ENCODE measurements at regions not wholly inside any gene's neighbourhood (a gene's known extent, or its start where the extent isn't known, plus 50 kb on each side); places are given as distances from the start of the nearest gene placed in this dataset.

GRCh38 chr14:53855127-53855526, 101.5 kb downstream of the BMP4 start:
- Mint-ChIP-seq H3K27ac (no peak overlapping the region), H3K4me1 (peaks cover 17% of the 10 kb centered on the region), H3K36me3 (ENCODE audit: low read depth) (no peaks in the 10 kb centered on the region), H3K9me3 (no peaks in the 10 kb centered on the region), H3K4me3 (no peak overlapping the region), H3K27me3 (ENCODE audit: insufficient read depth, low read depth, poor library complexity) (no peaks in the 10 kb centered on the region)
- no peak for TF ChIP-seq REST (IDR thresholded peaks at IDR 0.05; ENCODE audit: unreplicated experiment)
- TF ChIP-seq STAT1 (IDR thresholded peaks at IDR 0.05; ENCODE audit: unreplicated experiment): no peak
- no peak for TF ChIP-seq ETS1 (IDR thresholded peaks at IDR 0.05)
- TF ChIP-seq JUNB (IDR thresholded peaks at IDR 0.05; ENCODE audit: unreplicated experiment): no peak
- no peak for TF ChIP-seq CREB1 (CRISPR knock-in tag; IDR thresholded peaks at IDR 0.05; ENCODE audit: low read depth)
- TF ChIP-seq EZH2phosphoT487 (IDR thresholded peaks at IDR 0.05; ENCODE audit: unreplicated experiment): no peak
- no peak for TF ChIP-seq NANOG (IDR thresholded peaks at IDR 0.05; ENCODE audit: borderline replicate concordance)
- no peak for TF ChIP-seq ZNF462 (CRISPR knock-in tag; IDR thresholded peaks at IDR 0.05)
- no peak for TF ChIP-seq ZNF331 (CRISPR knock-in tag; IDR thresholded peaks at IDR 0.05; ENCODE audit: low read depth)
- TF ChIP-seq ZNF114 (CRISPR knock-in tag; IDR thresholded peaks at IDR 0.05): no peak
- no peak for TF ChIP-seq CTCF (conservative IDR thresholded peaks at IDR 0.05; ENCODE audit: low read depth in 2 of 2)
- TF ChIP-seq EZH2 (IDR thresholded peaks at IDR 0.05; ENCODE audit: low read depth, unreplicated experiment): no peak
- no peak for TF ChIP-seq POLR2AphosphoS5 (IDR thresholded peaks at IDR 0.05; ENCODE audit: low read depth)
- no peak overlapping the region for H3K4me2 ChIP-seq
- H3K4me3 ChIP-seq: no peak overlapping the region
- peaks cover 14% of the 10 kb centered on the region; the same call in 1 of the 2 replicates for H3K4me1 ChIP-seq (ENCODE audit: insufficient read depth)
- no peaks in the 10 kb centered on the region for H3K27me3 ChIP-seq (ENCODE audit: insufficient read depth)
- no peak overlapping the region for H2AFZ ChIP-seq
- ATAC-seq (no peak), DNase-seq (ENCODE audit: low spot score) (no peak)
- no peaks in the 10 kb centered on the region for H3K36me3 ChIP-seq (ENCODE audit: insufficient read depth)
- H3F3A ChIP-seq (replicated peaks; ENCODE audit: low read depth): no peaks in the 10 kb centered on the region
- no peak overlapping the region for H3K27ac ChIP-seq (ENCODE audit: low read depth)
- H3K9me2 ChIP-seq (ENCODE audit: insufficient read depth): no peaks in the 10 kb centered on the region
- no peaks in the 10 kb centered on the region for H4K20me1 ChIP-seq (replicated peaks; ENCODE audit: insufficient read depth)
- no peaks in the 10 kb centered on the region for H3K79me2 ChIP-seq (replicated peaks; ENCODE audit: insufficient read depth)

Data from GM23338 (cell line).